ENCODE measurements at regions not wholly inside any gene's neighbourhood (a gene's known extent, or its start where the extent isn't known, plus 50 kb on each side); places are given as distances from the start of the nearest gene placed in this dataset.

DNA sequence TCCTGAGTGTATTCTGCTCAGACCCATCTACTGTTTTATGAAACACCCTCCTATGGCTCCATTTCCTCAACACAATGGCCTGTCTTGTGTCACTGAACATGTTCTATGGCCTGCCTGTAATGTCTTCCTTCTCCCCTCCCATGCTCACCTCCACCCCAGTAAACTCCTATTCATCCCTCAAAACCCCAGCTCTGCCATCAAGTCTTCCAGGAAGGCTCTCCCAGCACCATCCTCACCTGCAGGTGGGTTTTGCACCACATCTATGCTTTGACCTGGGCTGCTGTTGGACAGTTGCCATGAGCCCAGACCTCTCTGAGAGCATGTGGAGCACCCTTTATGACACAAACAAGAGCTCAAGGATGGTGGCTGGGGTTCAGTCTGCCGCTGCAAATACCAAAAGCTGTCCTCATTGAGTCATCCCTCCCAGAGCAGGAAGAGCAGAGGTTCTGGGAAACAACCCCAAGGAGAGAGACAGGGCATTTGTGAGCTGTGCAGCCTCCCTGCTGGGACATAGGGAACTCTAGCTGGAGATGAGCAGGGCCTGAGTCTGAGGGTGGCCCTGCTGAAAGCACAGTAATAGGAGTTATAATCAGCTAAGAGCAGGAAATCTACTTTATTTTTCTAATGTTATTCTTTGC, 93.8 kb upstream of the CD93 start:
- H3K27ac ChIP-seq: peak overlapping the region; percentile 17 to 51
- H3K4me3 ChIP-seq: no peak overlapping the region
- no peaks in the 10 kb centered on the region for H3K27me3 ChIP-seq
- H3K9me3 ChIP-seq: peaks cover 0 to 14% of the 10 kb centered on the region in 2 donors
- no peaks in the 10 kb centered on the region for H3K36me3 ChIP-seq
- no peak for DNase-seq (ENCODE audit: low spot score)
- TF ChIP-seq, protein P1, sequence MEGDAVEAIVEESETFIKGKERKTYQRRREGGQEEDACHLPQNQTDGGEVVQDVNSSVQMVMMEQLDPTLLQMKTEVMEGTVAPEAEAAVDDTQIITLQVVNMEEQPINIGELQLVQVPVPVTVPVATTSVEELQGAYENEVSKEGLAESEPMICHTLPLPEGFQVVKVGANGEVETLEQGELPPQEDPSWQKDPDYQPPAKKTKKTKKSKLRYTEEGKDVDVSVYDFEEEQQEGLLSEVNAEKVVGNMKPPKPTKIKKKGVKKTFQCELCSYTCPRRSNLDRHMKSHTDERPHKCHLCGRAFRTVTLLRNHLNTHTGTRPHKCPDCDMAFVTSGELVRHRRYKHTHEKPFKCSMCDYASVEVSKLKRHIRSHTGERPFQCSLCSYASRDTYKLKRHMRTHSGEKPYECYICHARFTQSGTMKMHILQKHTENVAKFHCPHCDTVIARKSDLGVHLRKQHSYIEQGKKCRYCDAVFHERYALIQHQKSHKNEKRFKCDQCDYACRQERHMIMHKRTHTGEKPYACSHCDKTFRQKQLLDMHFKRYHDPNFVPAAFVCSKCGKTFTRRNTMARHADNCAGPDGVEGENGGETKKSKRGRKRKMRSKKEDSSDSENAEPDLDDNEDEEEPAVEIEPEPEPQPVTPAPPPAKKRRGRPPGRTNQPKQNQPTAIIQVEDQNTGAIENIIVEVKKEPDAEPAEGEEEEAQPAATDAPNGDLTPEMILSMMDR (IDR thresholded peaks at IDR 0.05): no peak
- peaks cover 0 to 19% of the 10 kb centered on the region in 2 donors for H3K4me1 ChIP-seq

DNA sequence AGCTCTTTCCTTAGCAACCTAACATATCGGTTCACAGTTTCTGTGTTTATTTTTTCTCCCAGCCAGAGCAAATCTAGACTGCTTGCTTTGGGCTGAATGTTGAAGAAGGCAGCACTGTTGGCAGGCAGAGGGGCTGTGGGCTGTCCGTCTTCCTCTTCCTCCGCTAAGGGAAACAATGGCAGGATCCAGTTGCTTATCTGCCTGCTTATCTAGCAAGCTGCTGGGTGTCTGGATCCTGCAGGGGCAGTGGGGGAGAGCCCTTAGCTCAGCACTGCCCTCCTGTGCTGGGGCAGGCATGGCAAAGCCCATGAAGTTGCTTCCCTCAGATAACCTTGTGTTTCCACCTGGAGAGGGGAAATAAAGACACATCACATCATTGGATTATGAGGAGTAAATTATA, 92.7 kb upstream of the CD93 start:
- DNase-seq (ENCODE audit: low spot score): no peak
- Histone ChIP-seq H3K4me1 (peaks cover 0 to 19% of the 10 kb centered on the region in 2 donors), H3K27ac (peak overlapping the region in 1 of 2 donors; percentile 31), H3K27me3 (no peaks in the 10 kb centered on the region), H3K9me3 (peaks cover 0 to 14% of the 10 kb centered on the region in 2 donors), H3K36me3 (no peaks in the 10 kb centered on the region), H3K4me3 (no peak overlapping the region)
- TF ChIP-seq, protein P1 (IDR thresholded peaks at IDR 0.05): peak in 1 of 2 donors; percentile 54

DNA sequence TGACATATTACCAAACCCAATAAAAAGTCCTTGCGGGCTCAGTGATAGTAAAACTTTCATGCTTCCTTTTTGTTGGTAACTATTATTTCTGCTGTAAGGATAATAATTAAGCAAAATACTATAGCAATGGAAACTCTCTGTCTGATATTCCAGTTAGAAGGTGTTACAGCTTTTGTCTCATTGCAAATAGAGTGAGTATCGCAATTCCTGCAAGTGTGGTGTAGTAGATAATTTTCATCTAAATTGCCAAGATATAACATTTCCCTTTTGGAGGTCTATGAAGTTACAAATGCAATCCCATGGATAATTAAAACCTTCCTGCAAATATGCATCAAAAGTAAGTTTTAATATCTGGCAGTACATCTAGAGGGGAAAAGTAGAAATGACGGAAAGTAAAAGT, 88.7 kb upstream of the CD93 start:
- no peak for DNase-seq (ENCODE audit: low spot score)
- peaks cover 0 to 14% of the 10 kb centered on the region in 2 donors for H3K9me3 ChIP-seq
- H3K36me3 ChIP-seq: no peaks in the 10 kb centered on the region
- H3K27ac ChIP-seq: no peak overlapping the region
- TF ChIP-seq, protein P1 (IDR thresholded peaks at IDR 0.05): no peak
- no peak overlapping the region for H3K4me3 ChIP-seq
- H3K27me3 ChIP-seq: no peaks in the 10 kb centered on the region
- peaks cover 0 to 12% of the 10 kb centered on the region in 2 donors for H3K4me1 ChIP-seq

DNA sequence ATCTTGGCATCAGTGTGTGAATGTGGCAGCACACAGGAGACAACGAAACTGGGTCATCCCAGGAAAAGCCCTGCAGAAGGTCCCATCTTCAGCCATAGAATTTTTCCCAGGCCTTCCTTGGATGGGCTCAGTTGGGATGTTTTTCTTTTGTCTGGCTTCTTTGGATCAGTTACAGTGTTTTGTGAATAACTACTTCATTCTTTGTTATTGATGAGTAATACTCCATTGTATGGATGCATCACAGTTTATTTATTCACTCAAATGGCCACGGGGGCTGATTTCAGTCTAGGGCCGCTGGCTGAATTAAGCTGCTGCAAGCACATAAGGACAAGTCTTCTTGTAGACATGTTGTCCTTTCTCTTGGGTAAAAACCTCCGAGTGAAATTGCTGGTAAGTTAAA, 81.3 kb upstream of the CD93 start:
- no peaks in the 10 kb centered on the region for H3K36me3 ChIP-seq

DNA sequence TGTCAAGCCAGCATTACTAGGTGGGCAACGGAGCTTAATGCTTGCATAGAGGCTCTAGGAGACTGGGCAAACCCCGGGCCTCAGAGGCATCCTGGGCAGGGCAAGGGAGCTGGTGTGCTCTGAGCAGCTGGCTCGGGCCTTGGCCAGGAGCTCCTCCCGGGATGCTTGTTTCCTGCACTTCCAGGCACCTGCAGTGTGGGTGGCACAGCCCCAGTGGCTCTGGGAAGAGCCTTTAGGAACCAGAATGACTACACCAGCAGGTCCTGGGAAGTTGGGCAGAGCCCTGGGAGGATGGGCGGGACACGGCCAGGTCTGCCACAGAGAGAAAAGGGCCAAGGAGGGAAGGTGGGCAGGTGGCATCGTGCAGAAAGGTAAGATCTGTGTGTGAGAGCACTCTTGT, 80.4 kb upstream of the CD93 start:
- no peak overlapping the region for H3K4me3 ChIP-seq
- H3K27me3 ChIP-seq: no peaks in the 10 kb centered on the region
- TF ChIP-seq, protein P1 (IDR thresholded peaks at IDR 0.05): no peak
- H3K9me3 ChIP-seq: no peaks in the 10 kb centered on the region
- H3K27ac ChIP-seq: no peak overlapping the region
- H3K4me1 ChIP-seq: peaks cover 0 to 28% of the 10 kb centered on the region in 2 donors
- H3K36me3 ChIP-seq: no peaks in the 10 kb centered on the region
- peak; percentile 53 for DNase-seq (ENCODE audit: low spot score)

More for the DNA sequence above, 81.3 kb upstream of the CD93 start:
- Histone ChIP-seq H3K9me3 (no peaks in the 10 kb centered on the region), H3K27ac (no peak overlapping the region), H3K4me1 (peaks cover 0 to 20% of the 10 kb centered on the region in 2 donors), H3K4me3 (no peak overlapping the region), H3K27me3 (no peaks in the 10 kb centered on the region)
- TF ChIP-seq, protein P1 (IDR thresholded peaks at IDR 0.05): no peak
- peak; percentile 47 for DNase-seq (ENCODE audit: low spot score)

DNA sequence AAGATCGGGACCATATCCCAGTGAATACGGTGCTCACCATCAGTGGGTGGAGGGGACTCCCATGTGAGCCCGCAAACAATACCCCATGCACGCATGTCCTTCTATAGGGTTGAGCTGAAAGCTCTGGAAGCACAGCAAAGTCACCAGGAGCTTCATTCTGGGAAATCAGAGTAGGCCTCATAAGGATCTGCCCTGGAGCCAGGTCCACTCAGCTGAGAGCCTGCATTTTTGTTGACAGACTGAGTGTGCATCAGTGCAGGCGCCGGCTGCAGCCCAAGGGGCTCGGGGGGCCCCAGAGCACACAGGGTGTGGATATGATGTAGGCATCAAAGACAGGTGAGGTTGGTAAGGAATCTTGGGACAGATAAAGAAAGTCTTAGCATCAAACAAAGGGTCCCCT, 79.8 kb upstream of the CD93 start:
- H3K27ac ChIP-seq: no peak overlapping the region
- H3K36me3 ChIP-seq: no peaks in the 10 kb centered on the region
- no peaks in the 10 kb centered on the region for H3K9me3 ChIP-seq
- TF ChIP-seq, protein P1 (IDR thresholded peaks at IDR 0.05): no peak
- no peak for DNase-seq (ENCODE audit: low spot score)
- no peaks in the 10 kb centered on the region for H3K27me3 ChIP-seq
- no peak overlapping the region for H3K4me3 ChIP-seq
- peaks cover 0 to 34% of the 10 kb centered on the region in 2 donors for H3K4me1 ChIP-seq

All from right atrium auricular region (tissue), 2 donors.